ENCODE measurements at regions not wholly inside any gene's neighbourhood (a gene's known extent, or its start where the extent isn't known, plus 50 kb on each side); places are given as distances from the start of the nearest gene placed in this dataset.
"Not testable (repeated sequence)": the region's sequence is repeated elsewhere in the genome, so short reads cannot be mapped to it uniquely, and the experiment has no call there.

GRCh38 chr9:38255599-38255998 is 136.9 kb upstream of the ALDH1B1 start:
- no peak for DNase-seq (ENCODE audit: low read depth, low spot score)

- no peak for DNase-seq (ENCODE audit: low read depth, low spot score)
Observed at GRCh38 chr9:38254756-38255155, 137.7 kb upstream of the ALDH1B1 start.

- DNase-seq (ENCODE audit: low read depth, low spot score) = no peak
Observed at GRCh38 chr9:38254151-38254550, 138.4 kb upstream of the ALDH1B1 start.

GRCh38 chr9:38253200-38253599 is 139.3 kb upstream of the ALDH1B1 start:
- DNase-seq (ENCODE audit: low read depth, low spot score) = no peak

- no peak for DNase-seq (ENCODE audit: low read depth, low spot score)
Observed at GRCh38 chr9:38251036-38251860, 141.3 kb upstream of the ALDH1B1 start.

- no peak for DNase-seq (ENCODE audit: low read depth, low spot score)
Observed at GRCh38 chr9:38250279-38251035, 142.0 kb upstream of the ALDH1B1 start.

GRCh38 chr9:38249587-38250210 is 142.8 kb upstream of the ALDH1B1 start:
- no peak for DNase-seq (ENCODE audit: low read depth, low spot score)

- no peak for DNase-seq (ENCODE audit: low read depth, low spot score)
Observed at GRCh38 chr9:38249049-38249448, 143.5 kb upstream of the ALDH1B1 start.

- DNase-seq (ENCODE audit: low read depth, low spot score) = no peak
Observed at GRCh38 chr9:38246833-38247232, 145.7 kb upstream of the ALDH1B1 start.

GRCh38 chr9:38244971-38245370 is 147.5 kb upstream of the ALDH1B1 start:
- DNase-seq (ENCODE audit: low read depth, low spot score) = no peak

- no peak for DNase-seq (ENCODE audit: low read depth, low spot score)
Observed at GRCh38 chr9:38243993-38244392, 148.5 kb upstream of the ALDH1B1 start.

- not testable (repeated sequence) for DNase-seq (ENCODE audit: low read depth, low spot score)
Observed at GRCh38 chr9:38242151-38242550, 150.4 kb upstream of the ALDH1B1 start.

GRCh38 chr9:38240051-38240450 is 152.5 kb upstream of the ALDH1B1 start:
- DNase-seq (ENCODE audit: low read depth, low spot score) = no peak

GRCh38 chr9:38235244-38235643 is 157.3 kb upstream of the ALDH1B1 start:
- no peak for DNase-seq (ENCODE audit: low read depth, low spot score)

- no peak for DNase-seq (ENCODE audit: low read depth, low spot score)
Observed at GRCh38 chr9:38234479-38235170, 157.9 kb upstream of the ALDH1B1 start.

GRCh38 chr9:38233796-38234355 is 158.6 kb upstream of the ALDH1B1 start:
- no peak for DNase-seq (ENCODE audit: low read depth, low spot score)

- no peak for DNase-seq (ENCODE audit: low read depth, low spot score)
Observed at GRCh38 chr9:38233343-38233742, 159.2 kb upstream of the ALDH1B1 start.

GRCh38 chr9:38232895-38233294 is 159.6 kb upstream of the ALDH1B1 start:
- DNase-seq (ENCODE audit: low read depth, low spot score) = no peak

- no peak for DNase-seq (ENCODE audit: low read depth, low spot score)
Observed at GRCh38 chr9:38229504-38230155, 160.6 kb upstream of the SHB start.

- no peak for DNase-seq (ENCODE audit: low read depth, low spot score)
Observed at GRCh38 chr9:38229104-38229500, 160.1 kb upstream of the SHB start.

Data from smooth muscle cell of the brain vasculature (primary cell).